ENCODE measurements at regions not wholly inside any gene's neighbourhood (a gene's known extent, or its start where the extent isn't known, plus 50 kb on each side); places are given as distances from the start of the nearest gene placed in this dataset.

- peak; percentile 78 for TF ChIP-seq CTCF (IDR thresholded peaks at IDR 0.05)
- no peak for TF ChIP-seq EZH2 (IDR thresholded peaks at IDR 0.05; ENCODE audit: borderline replicate concordance, insufficient read depth, low read depth, low read length, poor library complexity, severe bottlenecking)
- Histone ChIP-seq H4K20me1 (ENCODE audit: control insufficient read depth, insufficient read depth, low read length, poor library complexity, severe bottlenecking) (no peaks in the 10 kb centered on the region), H3K27ac (ENCODE audit: low read length in 2 of 2) (no peak overlapping the region), H3K79me2 (ENCODE audit: control insufficient read depth, insufficient read depth, low read length) (no peaks in the 10 kb centered on the region), H3K9ac (ENCODE audit: low read length) (no peak overlapping the region), H3K36me3 (replicated peaks in 1 of 2; ENCODE audit: control extremely low read depth in 1 of 2, control insufficient read depth in 1 of 2, extremely low read depth in 1 of 2, insufficient read depth in 2 of 2, low read length in 1 of 2) (no peaks in the 10 kb centered on the region), H3K9me3 (ENCODE audit: control extremely low read depth in 1 of 3, control insufficient read depth in 2 of 3, insufficient read depth in 1 of 3, low read length in 2 of 3) (peaks cover 0 to 5% (median 0%) of the 10 kb centered on the region in 3 donors), H2AFZ (ENCODE audit: insufficient read depth, low read depth, low read length, poor library complexity, severe bottlenecking) (peak overlapping the region; percentile 70), H3K27me3 (replicated peaks in 1 of 4; ENCODE audit: control extremely low read depth in 1 of 4, control insufficient read depth in 3 of 4, insufficient read depth in 4 of 4, low read length in 3 of 4) (peaks cover 0 to 20% (median 9%) of the 10 kb centered on the region in 4 experiments), H3K4me2 (replicated peaks; ENCODE audit: low read depth, low read length, poor library complexity, severe bottlenecking) (peak overlapping the region; percentile 57), H3K4me3 (ENCODE audit: control extremely low read depth in 1 of 5, extremely low read depth in 1 of 5, insufficient read depth in 1 of 5, low read depth in 2 of 5, low read length in 4 of 5) (peak overlapping the region in 1 of 5 experiments; percentile 23), H3K4me1 (ENCODE audit: control insufficient read depth in 2 of 2, insufficient read depth in 2 of 2, low read length in 2 of 2) (peaks cover 8% of the 10 kb centered on the region in 2 donors)
- POLR2A ChIA-PET: no interaction called here
- intact Hi-C loops (cut with micrococcal nuclease): loop anchor here (5.0 kb wide), 1 partner anchor 602 kb away; no protein-coding TSS in a partner anchor
- CTCF ChIA-PET: interaction anchor here (0.7 kb wide), 2 partner anchors 10 to 924 kb away, joined by 3 to 4 read pairs; no protein-coding TSS in a partner anchor
- WGBS (ENCODE audit: insufficient coverage): 13% methylated on average over 27 of the region's 30 CpGs
- DNase-seq: peak; percentile 66
- no peak overlapping the region for H3K27ac Mint-ChIP-seq
- peak overlapping the region; percentile 48 for H3K4me3 Mint-ChIP-seq
- peak; percentile 65 for ATAC-seq (ENCODE audit: low read depth)
- no peaks in the 10 kb centered on the region for H3K9me3 Mint-ChIP-seq (ENCODE audit: insufficient read depth)
- peaks cover 10% of the 10 kb centered on the region for H3K4me1 Mint-ChIP-seq
- H3K27me3 Mint-ChIP-seq: peaks cover 33% of the 10 kb centered on the region
Observed at GRCh38 chr21:41068967-41069642, 98.9 kb upstream of the BACE2 start.

- Histone ChIP-seq H3K79me2 (ENCODE audit: control insufficient read depth, insufficient read depth, low read length) (no peaks in the 10 kb centered on the region), H3K4me2 (replicated peaks; ENCODE audit: low read depth, low read length, poor library complexity, severe bottlenecking) (no peak overlapping the region), H3K27ac (ENCODE audit: low read length in 2 of 2) (no peak overlapping the region), H3K4me3 (ENCODE audit: control extremely low read depth in 1 of 5, extremely low read depth in 1 of 5, insufficient read depth in 1 of 5, low read depth in 2 of 5, low read length in 4 of 5) (no peak overlapping the region), H3K9ac (ENCODE audit: low read length) (no peak overlapping the region), H4K20me1 (ENCODE audit: control insufficient read depth, insufficient read depth, low read length, poor library complexity, severe bottlenecking) (no peaks in the 10 kb centered on the region), H3K36me3 (replicated peaks in 1 of 2; ENCODE audit: control extremely low read depth in 1 of 2, control insufficient read depth in 1 of 2, extremely low read depth in 1 of 2, insufficient read depth in 2 of 2, low read length in 1 of 2) (no peaks in the 10 kb centered on the region), H3K4me1 (ENCODE audit: control insufficient read depth in 2 of 2, insufficient read depth in 2 of 2, low read length in 2 of 2) (peaks cover 8% of the 10 kb centered on the region in 2 donors), H3K27me3 (replicated peaks in 1 of 4; ENCODE audit: control extremely low read depth in 1 of 4, control insufficient read depth in 3 of 4, insufficient read depth in 4 of 4, low read length in 3 of 4) (peaks cover 0 to 20% (median 9%) of the 10 kb centered on the region in 4 experiments), H3K9me3 (ENCODE audit: control extremely low read depth in 1 of 3, control insufficient read depth in 2 of 3, insufficient read depth in 1 of 3, low read length in 2 of 3) (peaks cover 0 to 5% (median 0%) of the 10 kb centered on the region in 3 donors), H2AFZ (ENCODE audit: insufficient read depth, low read depth, low read length, poor library complexity, severe bottlenecking) (no peak overlapping the region)
- WGBS (ENCODE audit: insufficient coverage): no CpG with 5 or more reads among the region's 2 CpGs
- H3K9me3 Mint-ChIP-seq (ENCODE audit: insufficient read depth): no peaks in the 10 kb centered on the region
- DNase-seq: no peak
- no peak for TF ChIP-seq EZH2 (IDR thresholded peaks at IDR 0.05; ENCODE audit: borderline replicate concordance, insufficient read depth, low read depth, low read length, poor library complexity, severe bottlenecking)
- TF ChIP-seq CTCF (IDR thresholded peaks at IDR 0.05): no peak
- ChIA-PET POLR2A (no interaction called here), CTCF (interaction anchor here (1.1 kb wide), 1 partner anchor 10 kb away, joined by 3 read pairs; no protein-coding TSS in a partner anchor)
- H3K27ac Mint-ChIP-seq: no peak overlapping the region
- intact Hi-C loops (cut with micrococcal nuclease): no loop called here
- no peak for ATAC-seq (ENCODE audit: low read depth)
- H3K27me3 Mint-ChIP-seq: peaks cover 33% of the 10 kb centered on the region
- no peak overlapping the region for H3K4me3 Mint-ChIP-seq
- peaks cover 10% of the 10 kb centered on the region for H3K4me1 Mint-ChIP-seq
Observed at GRCh38 chr21:41070284-41070683, 97.7 kb upstream of the BACE2 start.
